Transverse colon (tissue), 4 donors: ENCODE measurements at regions not wholly inside any gene's neighbourhood (a gene's known extent, or its start where the extent isn't known, plus 50 kb on each side); places are given as distances from the start of the nearest gene placed in this dataset.

Experiments
- DNase-seq: peaks from one replicate; pipeline ENCODE4 v3.0.0-alpha.2; 2019
- H3K27ac ChIP-seq, 4 donors: fragments of 200-600 bp; sonication (generic); 2 replicates each; pipeline ENCODE4 v1.5.1; 2016 to 2018; ENCODE audit warnings: inconsistent platforms in 4 of 4
- H3K27me3 ChIP-seq: fragments of 200-600 bp; sonication (generic); 2 replicates; pipeline ENCODE4 v1.5.1; 2017; ENCODE audit warnings: inconsistent platforms
- H3K36me3 ChIP-seq, 4 donors: fragments of 200-600 bp; sonication (generic); 2 replicates each; pipeline ENCODE4 v1.5.1; 2017 to 2019; ENCODE audit warnings: inconsistent platforms in 4 of 4
- H3K4me1 ChIP-seq, 4 donors: fragments of 200-600 bp; sonication (generic); 2 replicates each; pipeline ENCODE4 v1.5.1; 2017 to 2020; ENCODE audit warnings: inconsistent platforms in 4 of 4
- H3K4me3 ChIP-seq, 4 donors: fragments of 200-600 bp; sonication (generic); 1 replicate in 1 of 4; 2 replicates in 3 of 4; pipeline versions ENCODE4 v1.5.1 to v1.6.1; 2017 to 2019; ENCODE audit warnings: inconsistent platforms in 4 of 4
- H3K9me3 ChIP-seq, 2 donors: fragments of 200-600 bp; sonication (generic); 2 replicates each; pipeline ENCODE4 v1.5.1; 2017 to 2019; ENCODE audit warnings: inconsistent platforms in 2 of 2
- EP300 ChIP-seq: sonication (generic); formaldehyde crosslinking; IDR thresholded peaks from one replicate; pipeline ENCODE4 v1.6.1; 2017; ENCODE audit warnings: antibody characterized with exemption, low read depth
- POLR2A ChIP-seq: fragments of 450-650 bp; IDR thresholded peaks from one replicate; pipeline ENCODE4 v1.6.1; 2016; ENCODE audit warnings: antibody characterized with exemption, mild to moderate bottlenecking, moderate library complexity
- POLR2AphosphoS5 ChIP-seq, 3 donors: sonication (generic); formaldehyde crosslinking; IDR thresholded peaks; one replicate each; pipeline ENCODE4 v1.6.1; 2016; ENCODE audit warnings: antibody characterized with exemption in 3 of 3
- WGBS, 2 donors: methylation state at CpG; one replicate each; pipeline ENCODE4 v1.1.5; 2018; ENCODE audit warnings: low coverage in 1 of 2; 5-methylcytosine and 5-hydroxymethylcytosine counted together
- in situ Hi-C, 4 donors: fragments of 200-750 bp; cut with MboI; loops; one replicate each; pipeline versions ENCODE4 v1.15.0 to v1.15.1; 2017; ENCODE audit warnings: low sequenced_read_pairs in 3 of 4, low pct_ligation_motif_present in 1 of 4, low pct_unique_long_range_greater_than_20kb in 1 of 4
- intact Hi-C: fragments of 100-400 bp; cut with DNase I; formaldehyde crosslinking; loops from one replicate; pipeline ENCODE4 v1.15.1; 2023; ENCODE audit warnings: low total_unique reads
- TF ChIP-seq, protein P1 (sequence below), 5 experiments: fragments of 200-600 bp in 3 of 5; fragments of 450-650 bp in 2 of 5; sonication (generic) in 3 of 5; IDR thresholded peaks; 1 replicate in 2 of 5; 2 replicates in 3 of 5; pipeline ENCODE4 v1.5.1; 2016 to 2017; ENCODE audit warnings: antibody characterized with exemption in 5 of 5, inconsistent platforms in 3 of 5, mild to moderate bottlenecking in 2 of 5, moderate library complexity in 1 of 5

DNA sequence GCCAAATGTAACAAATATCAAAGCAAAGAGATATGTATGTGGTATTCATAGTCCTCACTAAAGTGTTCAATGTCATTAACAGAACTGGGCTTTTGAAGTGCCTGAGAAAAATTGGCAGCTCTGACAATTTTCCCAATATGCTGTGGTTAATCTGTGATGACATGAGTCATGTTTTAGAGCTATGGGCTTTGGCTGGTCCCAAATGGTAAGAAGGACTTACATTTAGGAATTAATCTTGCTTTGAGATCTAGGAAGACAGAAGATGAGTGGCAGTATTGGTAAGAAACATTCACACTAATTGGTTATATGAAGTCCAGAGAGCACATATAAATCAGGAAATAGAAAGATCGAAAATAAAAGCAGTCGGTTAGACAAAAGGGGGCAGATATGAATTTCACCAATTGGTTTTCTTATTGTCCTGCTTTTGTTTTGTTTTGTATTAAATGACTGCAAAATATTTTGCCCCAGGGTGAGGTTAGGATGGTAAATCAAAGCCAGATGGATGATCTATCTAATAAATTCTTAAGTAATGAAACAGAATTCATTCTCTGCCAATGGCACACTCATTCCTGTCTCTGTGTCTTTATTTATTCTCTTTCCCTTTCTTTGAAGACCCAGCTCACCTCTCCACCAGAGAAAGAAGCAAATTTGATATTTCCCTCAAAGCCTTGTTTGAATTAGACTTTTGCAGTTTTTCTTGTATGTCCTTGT is 993.1 kb downstream of the RPA4 start:
- no peak overlapping the region for H3K4me3 ChIP-seq
- 90 to 97% methylated on average over 2 of the region's 2 CpGs for WGBS, 2 donors
- no peaks in the 10 kb centered on the region for H3K4me1 ChIP-seq
- H3K27ac ChIP-seq: no peak overlapping the region
- TF ChIP-seq POLR2A: no peak
- TF ChIP-seq, protein P1, sequence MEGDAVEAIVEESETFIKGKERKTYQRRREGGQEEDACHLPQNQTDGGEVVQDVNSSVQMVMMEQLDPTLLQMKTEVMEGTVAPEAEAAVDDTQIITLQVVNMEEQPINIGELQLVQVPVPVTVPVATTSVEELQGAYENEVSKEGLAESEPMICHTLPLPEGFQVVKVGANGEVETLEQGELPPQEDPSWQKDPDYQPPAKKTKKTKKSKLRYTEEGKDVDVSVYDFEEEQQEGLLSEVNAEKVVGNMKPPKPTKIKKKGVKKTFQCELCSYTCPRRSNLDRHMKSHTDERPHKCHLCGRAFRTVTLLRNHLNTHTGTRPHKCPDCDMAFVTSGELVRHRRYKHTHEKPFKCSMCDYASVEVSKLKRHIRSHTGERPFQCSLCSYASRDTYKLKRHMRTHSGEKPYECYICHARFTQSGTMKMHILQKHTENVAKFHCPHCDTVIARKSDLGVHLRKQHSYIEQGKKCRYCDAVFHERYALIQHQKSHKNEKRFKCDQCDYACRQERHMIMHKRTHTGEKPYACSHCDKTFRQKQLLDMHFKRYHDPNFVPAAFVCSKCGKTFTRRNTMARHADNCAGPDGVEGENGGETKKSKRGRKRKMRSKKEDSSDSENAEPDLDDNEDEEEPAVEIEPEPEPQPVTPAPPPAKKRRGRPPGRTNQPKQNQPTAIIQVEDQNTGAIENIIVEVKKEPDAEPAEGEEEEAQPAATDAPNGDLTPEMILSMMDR (IDR thresholded peaks at IDR 0.05): no peak
- TF ChIP-seq EP300: no peak
- TF ChIP-seq POLR2AphosphoS5 (IDR thresholded peaks at IDR 0.05): no peak
- in situ Hi-C loops: no loop called here
- intact Hi-C loops: no loop called here
- no peaks in the 10 kb centered on the region for H3K36me3 ChIP-seq
- no peaks in the 10 kb centered on the region for H3K27me3 ChIP-seq
- DNase-seq: no peak
- H3K9me3 ChIP-seq: no peaks in the 10 kb centered on the region

DNA sequence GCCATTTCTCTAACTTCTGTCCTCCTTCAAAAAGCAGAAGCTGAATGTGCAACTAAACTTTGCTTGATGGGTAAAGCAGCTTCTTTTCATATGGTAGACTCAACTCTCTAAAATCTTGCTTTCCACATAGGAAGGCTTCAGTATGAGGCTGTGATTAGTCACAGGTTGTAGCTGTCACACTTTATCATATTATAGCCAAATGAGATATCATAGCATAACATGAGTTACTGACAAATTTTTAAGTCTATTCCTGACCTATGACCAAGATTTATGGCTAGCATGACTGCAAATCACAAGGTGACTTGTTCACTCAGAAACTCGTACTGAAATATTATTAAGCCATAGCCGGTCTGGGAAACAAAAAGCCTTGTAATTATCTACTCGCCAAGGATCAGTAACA is 998.6 kb downstream of the RPA4 start:
- Histone ChIP-seq H3K4me1 (no peaks in the 10 kb centered on the region), H3K4me3 (no peak overlapping the region), H3K27ac (no peak overlapping the region), H3K36me3 (no peaks in the 10 kb centered on the region), H3K27me3 (no peaks in the 10 kb centered on the region), H3K9me3 (no peaks in the 10 kb centered on the region)
- in situ Hi-C loops: no loop called here
- no peak for DNase-seq
- no peak for TF ChIP-seq EP300
- TF ChIP-seq POLR2A: no peak
- no peak for TF ChIP-seq POLR2AphosphoS5 (IDR thresholded peaks at IDR 0.05)
- TF ChIP-seq, protein P1 (IDR thresholded peaks at IDR 0.05): no peak
- intact Hi-C loops: no loop called here
- WGBS, 2 donors: 47 to 66% methylated on average over 2 to 3 of the region's 3 CpGs

DNA sequence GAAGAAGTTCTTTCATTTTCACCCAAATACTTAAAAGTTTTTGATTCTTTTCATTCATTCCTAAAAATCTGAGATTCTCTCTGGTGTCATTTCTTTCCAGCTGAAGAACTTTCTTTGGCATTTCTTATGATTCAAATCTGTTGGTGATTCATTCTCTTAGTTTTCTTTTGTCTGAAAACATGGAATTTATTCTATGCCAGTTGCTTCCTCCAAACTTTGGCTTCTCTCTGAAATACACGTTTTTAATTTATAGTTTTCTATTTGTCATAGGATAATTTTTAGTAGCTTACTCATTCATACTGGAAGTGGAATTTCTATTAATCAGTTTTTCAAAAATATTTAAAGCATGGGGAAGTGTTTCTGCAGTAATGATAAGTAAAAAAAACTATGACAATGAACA is 1012.0 kb downstream of the RPA4 start:
- TF ChIP-seq EP300: no peak
- TF ChIP-seq, protein P1 (IDR thresholded peaks at IDR 0.05): no peak
- no peak for TF ChIP-seq POLR2A
- no peak for TF ChIP-seq POLR2AphosphoS5 (IDR thresholded peaks at IDR 0.05)
- no peaks in the 10 kb centered on the region for H3K27me3 ChIP-seq
- H3K9me3 ChIP-seq: no peaks in the 10 kb centered on the region
- H3K4me1 ChIP-seq: no peaks in the 10 kb centered on the region
- intact Hi-C loops (no loop called here), in situ Hi-C loops (no loop called here)
- H3K4me3 ChIP-seq: no peak overlapping the region
- H3K27ac ChIP-seq: no peak overlapping the region
- no peak for DNase-seq
- H3K36me3 ChIP-seq: no peaks in the 10 kb centered on the region
- 35 to 44% methylated on average over 1 of the region's 1 CpG for WGBS, 2 donors

DNA sequence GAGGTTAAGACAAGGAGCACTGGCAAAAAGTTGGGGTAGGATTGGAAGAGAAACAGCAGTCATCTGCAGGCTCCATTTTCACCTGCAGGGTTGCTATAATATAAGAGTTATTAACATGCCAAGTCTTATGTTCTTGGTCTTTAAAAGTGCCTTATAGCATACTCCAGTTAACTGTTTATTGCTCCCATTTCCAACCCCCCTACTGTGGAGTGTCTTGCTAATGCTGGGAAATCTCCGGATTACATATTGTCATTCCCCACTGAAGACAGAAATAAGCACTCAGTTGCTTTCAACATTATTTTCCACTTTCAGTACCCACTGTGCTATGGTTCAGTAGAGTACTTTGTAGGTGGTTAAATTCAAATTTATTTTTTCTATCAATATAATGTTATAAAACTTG is 1014.3 kb downstream of the RPA4 start:
- intact Hi-C loops (no loop called here), in situ Hi-C loops (no loop called here)
- no peaks in the 10 kb centered on the region for H3K36me3 ChIP-seq
- no peaks in the 10 kb centered on the region for H3K4me1 ChIP-seq
- H3K9me3 ChIP-seq: no peaks in the 10 kb centered on the region
- WGBS, 2 donors: 93 to 100% methylated on average over 1 of the region's 1 CpG
- H3K4me3 ChIP-seq: no peak overlapping the region
- TF ChIP-seq POLR2AphosphoS5 (IDR thresholded peaks at IDR 0.05): no peak
- TF ChIP-seq, protein P1 (IDR thresholded peaks at IDR 0.05): no peak
- DNase-seq: no peak
- H3K27me3 ChIP-seq: no peaks in the 10 kb centered on the region
- H3K27ac ChIP-seq: no peak overlapping the region
